Endothelial cell of umbilical vein (primary cell): ENCODE measurements at regions not wholly inside any gene's neighbourhood (a gene's known extent, or its start where the extent isn't known, plus 50 kb on each side); places are given as distances from the start of the nearest gene placed in this dataset.

ENCODE experiments used
- CTCF ChIP-seq, 2 donors: IDR thresholded peaks; 1 replicate in 1 of 2; 2 replicates in 1 of 2; pipeline ENCODE4 v1.5.1; 2011; ENCODE audit warnings: low read length in 2 of 2, mild to moderate bottlenecking in 2 of 2, moderate library complexity in 2 of 2, control low read depth in 1 of 2, inconsistent platforms in 1 of 2, low read depth in 1 of 2; ENCODE audit not compliant: insufficient read depth in 1 of 2; ENCODE audit errors: extremely low read depth in 1 of 2
- EZH2 ChIP-seq: IDR thresholded peaks from 2 replicates; pipeline ENCODE4 v1.6.1; 2012; ENCODE audit warnings: borderline replicate concordance, low read depth, mild to moderate bottlenecking, moderate library complexity, low read length, inconsistent platforms; ENCODE audit not compliant: severe bottlenecking
- FOS ChIP-seq: IDR thresholded peaks from 2 replicates; pipeline ENCODE4 v1.6.1; 2011; ENCODE audit warnings: mild to moderate bottlenecking, low read length, moderate library complexity, borderline replicate concordance; ENCODE audit not compliant: insufficient read depth
- JUN ChIP-seq: IDR thresholded peaks from 2 replicates; pipeline ENCODE4 v1.6.1; 2011; ENCODE audit warnings: borderline replicate concordance, low read depth; ENCODE audit not compliant: insufficient read length, insufficient read depth
- MAX ChIP-seq: IDR thresholded peaks from 2 replicates; pipeline ENCODE4 v1.6.1; 2011; ENCODE audit not compliant: insufficient read depth, insufficient read length
- POLR2A ChIP-seq: IDR thresholded peaks from 2 replicates; pipeline ENCODE4 v1.6.1; 2012; ENCODE audit warnings: low read depth, mild to moderate bottlenecking, control low read depth, low read length
- POLR2AphosphoS5 ChIP-seq: IDR thresholded peaks from 2 replicates; pipeline ENCODE4 v1.6.1; 2012; ENCODE audit warnings: low read depth, mild to moderate bottlenecking, control low read depth, low read length, moderate library complexity; ENCODE audit not compliant: insufficient read depth

- TF ChIP-seq JUN (no peak), FOS (no peak), CTCF (IDR thresholded peaks at IDR 0.05; ENCODE audit: extremely low read depth in 1 of 2, insufficient read depth in 1 of 2, low read depth in 1 of 2, low read length in 2 of 2) (no peak), POLR2AphosphoS5 (no peak), EZH2 (no peak), POLR2A (no peak), MAX (no peak)
These were observed 200.0 kb downstream of the RHOU start for GRCh38 chr1:228935198-228935663.
